T-cell (primary cell): ENCODE measurements at regions not wholly inside any gene's neighbourhood (a gene's known extent, or its start where the extent isn't known, plus 50 kb on each side); places are given as distances from the start of the nearest gene placed in this dataset.

Experiments used
- ATAC-seq, 4 experiments: fragments of 200-7000 bp in 3 of 4; fragments of 150-1000 bp in 1 of 4; cut with Tn5 transposase; replicated peaks in 1 of 4; 1 replicate in 3 of 4; 2 replicates in 1 of 4; pipeline ENCODE4 v1.10.0; 2021; ENCODE audit warnings: moderate library complexity in 3 of 4, mild to moderate bottlenecking in 2 of 4, moderate number of reproducible peaks in 1 of 4
- CTCF ChIA-PET, 2 donors: fragments of 300-600 bp; sonication (Branson Sonifier 250); formaldehyde crosslinking; loops; one replicate each; lab custom pipeline; 2022; ENCODE audit warnings: antibody characterized with exemption in 2 of 2; lab: Charles Lee
- POLR2A ChIA-PET, 2 donors: fragments of 300-600 bp; sonication (Branson Sonifier 250); formaldehyde crosslinking; loops; one replicate each; lab custom pipeline; 2022; ENCODE audit warnings: antibody characterized with exemption in 2 of 2; lab: Charles Lee
- DNase-seq, 35 experiments: peaks; one replicate each; pipeline versions ENCODE4 v3.0.0 to v3.0.0-alpha.2; 2013 to 2023
- H3K27ac ChIP-seq: one replicate; pipeline ENCODE4 v1.5.1; 2013; ENCODE audit warnings: low read length
- H3K27me3 ChIP-seq, 2 experiments: replicated peaks in 1 of 2; 1 replicate in 1 of 2; 2 replicates in 1 of 2; pipeline versions ENCODE4 v1.6.1 to v1.7.0; 2013; ENCODE audit warnings: low read length in 1 of 2, mixed read lengths in 1 of 2; ENCODE audit not compliant: control insufficient read depth in 2 of 2, insufficient read depth in 2 of 2; ENCODE audit errors: extremely low read depth in 1 of 2
- H3K36me3 ChIP-seq, 2 donors: 1 replicate in 1 of 2; 2 replicates in 1 of 2; pipeline versions ENCODE4 v1.6.1 to v1.7.0; 2013; ENCODE audit warnings: low read length in 1 of 2; ENCODE audit not compliant: control insufficient read depth in 2 of 2, insufficient read depth in 1 of 2; ENCODE audit errors: extremely low read depth in 1 of 2
- H3K4me1 ChIP-seq, 2 experiments: 1 replicate in 1 of 2; 2 replicates in 1 of 2; pipeline versions ENCODE4 v1.6.1 to v1.7.0; 2013; ENCODE audit warnings: low read length in 2 of 2, mixed read lengths in 1 of 2; ENCODE audit not compliant: insufficient read depth in 2 of 2, control insufficient read depth in 1 of 2; ENCODE audit errors: extremely low read depth in 1 of 2
- H3K4me3 ChIP-seq, 2 donors: 1 replicate in 1 of 2; 2 replicates in 1 of 2; pipeline versions ENCODE4 v1.5.1 to v1.7.0; 2013; ENCODE audit warnings: mild to moderate bottlenecking in 2 of 2, low read length in 1 of 2, moderate library complexity in 1 of 2; ENCODE audit not compliant: control insufficient read depth in 1 of 2; ENCODE audit errors: extremely low read depth in 1 of 2
- H3K9me3 ChIP-seq: 2 replicates; pipeline ENCODE4 v1.7.0; 2013
- H3K27ac Mint-ChIP-seq, 2 donors: one replicate each; pipeline ENCODE4 v1.8.0; 2020 to 2021; ENCODE audit warnings: mild to moderate bottlenecking in 2 of 2, mixed read lengths in 2 of 2
- H3K27me3 Mint-ChIP-seq, 2 donors: one replicate each; pipeline ENCODE4 v1.8.0; 2021 to 2022; ENCODE audit warnings: mixed read lengths in 2 of 2
- H3K36me3 Mint-ChIP-seq: one replicate; pipeline ENCODE4 v1.8.0; 2021; ENCODE audit warnings: mixed read lengths
- H3K4me1 Mint-ChIP-seq, 3 donors: one replicate each; pipeline ENCODE4 v1.8.0; 2020 to 2022; ENCODE audit warnings: mixed read lengths in 3 of 3, mild to moderate bottlenecking in 1 of 3
- H3K4me3 Mint-ChIP-seq, 3 donors: one replicate each; pipeline ENCODE4 v1.8.0; 2020 to 2022; ENCODE audit warnings: mild to moderate bottlenecking in 3 of 3, mixed read lengths in 3 of 3, moderate library complexity in 3 of 3
- H3K9me3 Mint-ChIP-seq, 3 donors: one replicate each; pipeline ENCODE4 v1.8.0; 2020 to 2022; ENCODE audit warnings: mixed read lengths in 3 of 3
- WGBS: methylation state at CpG from one replicate; pipeline ENCODE4 v1.1.5; 2013; ENCODE audit warnings: missing lambda C conversion rate; ENCODE audit not compliant: insufficient coverage; 5-methylcytosine and 5-hydroxymethylcytosine counted together

DNA sequence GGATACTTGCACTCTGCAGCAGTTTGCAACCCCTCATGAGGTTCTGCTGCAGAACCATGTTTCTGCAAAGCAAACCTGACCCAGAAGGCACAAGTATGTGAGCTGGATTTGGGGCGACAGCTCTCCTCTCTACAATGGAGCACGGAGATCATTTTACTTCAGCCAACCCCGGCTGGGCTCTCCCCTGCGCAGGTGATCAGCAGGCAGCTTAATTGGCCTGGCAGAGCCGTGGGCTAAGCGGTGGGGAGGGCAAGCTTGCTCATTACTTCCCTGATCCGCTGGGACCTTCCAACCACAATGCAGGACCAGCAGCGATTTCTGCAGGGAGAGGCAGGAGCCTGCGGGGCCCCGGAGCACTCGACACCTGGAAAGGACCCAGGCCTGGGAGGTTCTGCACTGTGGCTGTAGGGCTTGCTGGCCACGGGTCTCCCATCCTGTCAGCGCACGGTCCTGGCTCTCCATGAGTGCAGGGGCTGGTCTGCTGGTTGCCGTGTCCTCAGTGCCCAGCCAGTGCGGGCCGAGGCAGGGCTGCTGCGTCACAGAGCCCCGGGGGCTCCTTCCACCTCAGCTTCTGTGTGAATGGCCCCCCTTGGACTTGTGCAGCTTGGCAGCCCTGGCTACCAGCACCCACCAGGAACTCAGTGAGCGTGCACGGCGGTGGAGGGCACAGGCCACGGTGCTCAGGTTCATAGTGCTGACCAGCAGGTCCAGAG, 51.8 kb upstream of the RAPGEF1 start:
- Mint-ChIP-seq H3K4me3 (no peak overlapping the region), H3K36me3 (no peaks in the 10 kb centered on the region), H3K4me1 (no peaks in the 10 kb centered on the region), H3K27ac (no peak overlapping the region), H3K27me3 (peaks cover 39 to 57% of the 10 kb centered on the region in 2 donors), H3K9me3 (peaks cover 0 to 4% (median 0%) of the 10 kb centered on the region in 3 donors)
- H3K27me3 ChIP-seq = peaks cover 0 to 64% of the 10 kb centered on the region in 2 experiments
- DNase-seq (no peak), ATAC-seq (no peak)
- ChIA-PET POLR2A (no interaction called here), CTCF (no interaction called here)
- H3K27ac ChIP-seq = no peak overlapping the region
- H3K9me3 ChIP-seq = no peaks in the 10 kb centered on the region
- no peak overlapping the region for H3K4me3 ChIP-seq
- no peaks in the 10 kb centered on the region for H3K36me3 ChIP-seq
- 75% methylated on average over 18 of the region's 23 CpGs for WGBS
- H3K4me1 ChIP-seq = no peaks in the 10 kb centered on the region
